Esophagus muscularis mucosa (tissue), 4 donors: ENCODE measurements at regions not wholly inside any gene's neighbourhood (a gene's known extent, or its start where the extent isn't known, plus 50 kb on each side); places are given as distances from the start of the nearest gene placed in this dataset.

Experiments used
- DNase-seq: peaks from one replicate; pipeline ENCODE4 v3.0.0-alpha.2; 2017; ENCODE audit errors: extremely low spot score
- H3K27ac ChIP-seq, 4 donors: fragments of 200-600 bp; sonication (generic); replicated peaks in 1 of 4; 1 replicate in 3 of 4; 2 replicates in 1 of 4; pipeline ENCODE4 v1.5.1; 2016 to 2019; ENCODE audit warnings: mild to moderate bottlenecking in 1 of 4
- H3K27me3 ChIP-seq, 4 donors: fragments of 200-600 bp; sonication (generic); one replicate each; pipeline versions ENCODE4 v1.5.1 to v1.6.0; 2016 to 2019
- H3K36me3 ChIP-seq, 4 donors: fragments of 200-600 bp; sonication (generic); one replicate each; pipeline ENCODE4 v1.5.1; 2016 to 2019
- H3K4me1 ChIP-seq, 4 donors: fragments of 200-600 bp; sonication (generic); one replicate each; pipeline ENCODE4 v1.5.1; 2016 to 2019
- H3K4me3 ChIP-seq, 4 donors: fragments of 200-600 bp; sonication (generic); 1 replicate in 2 of 4; 2 replicates in 2 of 4; pipeline ENCODE4 v1.5.1; 2016 to 2019; ENCODE audit warnings: mild to moderate bottlenecking in 4 of 4, moderate library complexity in 1 of 4
- H3K9me3 ChIP-seq, 4 donors: fragments of 200-600 bp; sonication (generic); 1 replicate in 3 of 4; 2 replicates in 1 of 4; pipeline ENCODE4 v1.5.1; 2016 to 2019
- CTCF ChIP-seq, 3 experiments: fragments of 200-600 bp in 2 of 3; fragments of 450-650 bp in 1 of 3; sonication (generic) in 2 of 3; IDR thresholded peaks; one replicate each; pipeline ENCODE4 v1.5.1; 2017 to 2019; ENCODE audit warnings: antibody characterized with exemption in 3 of 3, mild to moderate bottlenecking in 2 of 3, moderate library complexity in 1 of 3
- EP300 ChIP-seq: sonication (generic); formaldehyde crosslinking; IDR thresholded peaks from one replicate; pipeline ENCODE4 v1.6.1; 2017; ENCODE audit warnings: antibody characterized with exemption
- POLR2A ChIP-seq: fragments of 450-650 bp; IDR thresholded peaks from one replicate; pipeline ENCODE4 v1.6.1; 2017; ENCODE audit warnings: antibody characterized with exemption, moderate library complexity, mild to moderate bottlenecking, low read depth
- POLR2AphosphoS5 ChIP-seq, 2 donors: sonication (generic); formaldehyde crosslinking; IDR thresholded peaks; one replicate each; pipeline ENCODE4 v1.6.1; 2017; ENCODE audit warnings: antibody characterized with exemption in 2 of 2
- WGBS: methylation state at CpG from one replicate; pipeline ENCODE4 v1.1.5; 2018; 5-methylcytosine and 5-hydroxymethylcytosine counted together
- intact Hi-C: fragments of 100-400 bp; cut with DNase I; formaldehyde crosslinking; loops from one replicate; pipeline ENCODE4 v1.15.1; 2023

- WGBS: 81% methylated on average over 8 of the region's 8 CpGs
- H3K27ac ChIP-seq: no peak overlapping the region
- TF ChIP-seq POLR2AphosphoS5 (IDR thresholded peaks at IDR 0.05) (no peak), EP300 (no peak), CTCF (IDR thresholded peaks at IDR 0.05) (no peak), POLR2A (no peak)
These were observed 338.8 kb upstream of the SFSWAP start for GRCh38 chr12:131372171-131372475.

GRCh38 chr12:131372706-131373195, 338.1 kb upstream of the SFSWAP start:
- no peak for TF ChIP-seq POLR2A
- no peak for TF ChIP-seq POLR2AphosphoS5 (IDR thresholded peaks at IDR 0.05)
- TF ChIP-seq EP300: no peak
- no peak for TF ChIP-seq CTCF (IDR thresholded peaks at IDR 0.05)
- H3K27ac ChIP-seq: no peak overlapping the region
- no peaks in the 10 kb centered on the region for H3K9me3 ChIP-seq
- H3K27me3 ChIP-seq: peaks cover 0 to 20% (median 0%) of the 10 kb centered on the region in 4 donors
- 87% methylated on average over 2 of the region's 2 CpGs for WGBS
- intact Hi-C loops: no loop called here
- H3K4me1 ChIP-seq: no peaks in the 10 kb centered on the region
- H3K4me3 ChIP-seq: no peak overlapping the region
- no peaks in the 10 kb centered on the region for H3K36me3 ChIP-seq
- no peak for DNase-seq

More at GRCh38 chr12:131372171-131372475, 338.8 kb upstream of the SFSWAP start:
- Histone ChIP-seq H3K36me3 (no peaks in the 10 kb centered on the region), H3K4me3 (no peak overlapping the region), H3K4me1 (no peaks in the 10 kb centered on the region), H3K27me3 (peaks cover 0 to 23% (median 0%) of the 10 kb centered on the region in 4 donors), H3K9me3 (no peaks in the 10 kb centered on the region)
- no peak for DNase-seq
- intact Hi-C loops: no loop called here

- Histone ChIP-seq H3K4me3 (no peak overlapping the region), H3K27ac (no peak overlapping the region), H3K36me3 (no peaks in the 10 kb centered on the region), H3K4me1 (no peaks in the 10 kb centered on the region), H3K9me3 (no peaks in the 10 kb centered on the region), H3K27me3 (peaks cover 0 to 37% (median 0%) of the 10 kb centered on the region in 4 donors)
- TF ChIP-seq EP300: no peak
- TF ChIP-seq POLR2AphosphoS5 (IDR thresholded peaks at IDR 0.05): no peak
- TF ChIP-seq CTCF (IDR thresholded peaks at IDR 0.05): no peak
- TF ChIP-seq POLR2A: no peak
- no peak for DNase-seq
- intact Hi-C loops: no loop called here
- WGBS: 66% methylated on average over 14 of the region's 17 CpGs
These were observed 335.5 kb upstream of the SFSWAP start for GRCh38 chr12:131375261-131375971.

GRCh38 chr12:131375972-131376345, 334.9 kb upstream of the SFSWAP start:
- intact Hi-C loops: no loop called here
- Histone ChIP-seq H3K9me3 (no peaks in the 10 kb centered on the region), H3K27ac (no peak overlapping the region), H3K27me3 (peaks cover 0 to 42% (median 0%) of the 10 kb centered on the region in 4 donors), H3K4me1 (no peaks in the 10 kb centered on the region), H3K4me3 (no peak overlapping the region), H3K36me3 (no peaks in the 10 kb centered on the region)
- DNase-seq: no peak
- TF ChIP-seq POLR2AphosphoS5 (IDR thresholded peaks at IDR 0.05) (no peak), POLR2A (no peak), CTCF (IDR thresholded peaks at IDR 0.05) (no peak), EP300 (no peak)
- WGBS: 96% methylated on average over 4 of the region's 8 CpGs
